Lower leg skin (tissue), 3 donors: ENCODE measurements at regions not wholly inside any gene's neighbourhood (a gene's known extent, or its start where the extent isn't known, plus 50 kb on each side); places are given as distances from the start of the nearest gene placed in this dataset.
"Not testable (repeated sequence)": the region's sequence is repeated elsewhere in the genome, so short reads cannot be mapped to it uniquely, and the experiment has no call there.

ENCODE experiments used
- CTCF ChIP-seq, 3 donors: fragments of 450-650 bp; IDR thresholded peaks; one replicate each; pipeline ENCODE4 v1.5.1; 2016; ENCODE audit warnings: antibody characterized with exemption in 3 of 3, mild to moderate bottlenecking in 3 of 3, moderate library complexity in 2 of 3
- POLR2A ChIP-seq, 2 donors: fragments of 450-650 bp; IDR thresholded peaks; one replicate each; pipeline ENCODE4 v1.6.1; 2016 to 2017; ENCODE audit warnings: antibody characterized with exemption in 2 of 2, mild to moderate bottlenecking in 1 of 2, moderate library complexity in 1 of 2

DNA sequence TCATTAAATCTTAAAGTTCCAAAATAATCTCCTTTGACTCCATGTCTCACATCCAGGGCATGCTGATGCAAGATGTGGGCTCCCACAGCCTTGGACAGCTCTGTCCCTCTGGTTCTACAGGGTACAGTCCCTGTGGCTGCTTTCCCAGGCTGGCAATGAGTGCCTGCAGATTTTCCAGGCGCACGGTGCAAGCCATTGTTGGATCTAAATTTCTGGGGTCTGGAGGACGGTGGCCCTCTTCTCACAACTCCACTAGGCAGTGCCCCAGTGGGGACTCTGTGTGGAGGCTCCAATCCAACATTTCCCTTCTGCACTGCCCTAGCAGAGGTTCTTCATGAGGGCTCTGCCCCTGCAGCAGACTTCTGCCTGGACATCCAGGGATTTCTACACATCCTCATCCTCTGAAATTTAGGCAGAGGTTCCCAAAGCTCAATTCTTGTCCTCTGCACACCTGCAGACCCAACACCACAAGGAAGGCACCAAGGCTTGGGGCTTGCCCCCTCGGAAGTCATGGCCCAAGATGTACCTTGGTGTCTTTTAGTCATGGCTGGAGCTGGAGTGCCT, 100.3 kb upstream of the ZC3H15 start:
- TF ChIP-seq CTCF, POLR2A (IDR thresholded peaks at IDR 0.05): not testable (repeated sequence)
